DMS114 treated with DMSO at 0.1 percent for 48 hours (cell line): ENCODE measurements at regions not wholly inside any gene's neighbourhood (a gene's known extent, or its start where the extent isn't known, plus 50 kb on each side); places are given as distances from the start of the nearest gene placed in this dataset.
"Not testable (repeated sequence)": the region's sequence is repeated elsewhere in the genome, so short reads cannot be mapped to it uniquely, and the experiment has no call there.

Source experiments
- DNase-seq: peaks from one replicate; lab custom pipeline; 2025; ENCODE audit not compliant: unreplicated experiment; lab: John Stamatoyannopoulos, UW

DNA sequence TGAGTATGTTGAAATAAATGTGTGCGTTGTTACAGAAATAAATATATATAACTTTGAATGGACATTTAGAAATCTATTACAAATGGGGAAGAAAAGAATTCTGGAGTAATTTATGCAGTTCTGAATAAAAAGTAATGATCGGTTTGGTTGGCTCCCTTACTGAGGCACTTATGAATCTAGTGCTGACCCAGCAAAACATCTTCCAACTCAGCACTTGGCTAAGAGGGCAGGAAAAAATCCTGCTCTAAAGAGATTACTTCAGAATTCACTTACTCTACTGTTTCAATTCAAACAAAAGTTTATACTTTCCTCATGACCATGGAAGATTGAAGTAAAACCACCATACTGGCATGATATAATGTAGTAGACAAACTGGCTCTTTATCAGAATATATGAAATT lies 123.9 kb upstream of the RXFP1 start:
- DNase-seq, result no peak

DNA sequence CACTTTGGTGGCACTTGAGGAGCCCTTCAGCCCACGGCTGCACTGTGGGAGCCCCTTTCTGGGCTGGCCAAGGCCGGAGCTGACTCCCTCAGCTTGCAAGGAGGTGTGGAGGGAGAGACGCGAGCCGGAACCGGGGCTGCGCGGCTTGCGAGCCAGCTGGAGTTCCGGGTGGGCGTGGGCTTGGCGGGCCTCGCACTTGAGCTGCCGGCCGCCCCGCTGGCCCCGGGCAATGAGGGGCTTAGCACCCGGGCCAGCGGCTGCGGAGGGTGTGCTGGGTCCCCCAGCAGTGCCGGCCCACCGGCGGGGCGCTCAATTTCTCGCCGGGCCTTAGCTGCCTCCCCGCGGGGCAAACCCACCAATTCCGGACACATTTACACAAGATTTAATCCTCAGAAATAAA lies 113.7 kb upstream of the RXFP1 start:
- DNase-seq, result not testable (repeated sequence)

GRCh38 chr4:158410272-158410671 lies 111.4 kb upstream of the RXFP1 start:
- peak; percentile 50 for DNase-seq

DNA sequence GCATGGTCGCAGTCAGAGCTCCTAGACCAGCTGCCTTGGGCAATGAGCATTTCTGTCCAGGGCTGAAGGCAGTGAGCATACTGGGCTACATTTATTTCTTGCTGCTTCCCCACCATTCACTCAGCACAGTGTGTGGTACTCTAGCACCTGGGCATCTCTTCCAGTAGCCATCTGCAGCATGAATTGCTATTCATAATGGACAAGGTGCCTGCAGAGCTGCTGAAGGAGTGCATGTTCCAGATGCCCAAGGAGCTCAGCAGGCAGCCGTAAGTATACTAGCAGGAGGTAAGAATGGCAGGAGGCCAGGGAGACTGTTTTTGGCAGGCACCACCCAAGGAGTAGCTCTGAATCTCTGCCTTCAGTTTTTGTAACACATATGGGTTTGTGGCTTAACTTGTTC lies 110.4 kb upstream of the RXFP1 start:
- DNase-seq, result no peak

GRCh38 chr4:158418679-158419078 lies 103.0 kb upstream of the RXFP1 start:
- DNase-seq, result not testable (repeated sequence)

DNA sequence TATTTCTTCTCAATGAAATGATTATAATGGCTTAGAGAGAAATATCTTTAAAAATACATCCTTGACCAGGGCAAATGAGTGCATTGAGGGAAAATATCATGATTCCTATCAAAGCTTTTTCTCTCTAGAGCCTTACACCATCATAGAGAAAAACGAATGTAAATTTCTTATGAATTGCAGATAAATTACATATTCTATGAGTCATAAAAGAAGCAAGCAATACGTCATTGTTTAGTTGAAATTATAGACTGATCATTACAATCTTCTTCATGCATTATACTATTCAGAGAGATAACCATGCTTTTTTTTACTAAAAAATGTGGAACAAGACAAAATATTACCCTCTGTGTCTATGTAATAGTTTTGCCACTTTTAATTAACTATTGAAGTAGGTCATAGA lies 100.9 kb upstream of the RXFP1 start:
- no peak for DNase-seq

DNA sequence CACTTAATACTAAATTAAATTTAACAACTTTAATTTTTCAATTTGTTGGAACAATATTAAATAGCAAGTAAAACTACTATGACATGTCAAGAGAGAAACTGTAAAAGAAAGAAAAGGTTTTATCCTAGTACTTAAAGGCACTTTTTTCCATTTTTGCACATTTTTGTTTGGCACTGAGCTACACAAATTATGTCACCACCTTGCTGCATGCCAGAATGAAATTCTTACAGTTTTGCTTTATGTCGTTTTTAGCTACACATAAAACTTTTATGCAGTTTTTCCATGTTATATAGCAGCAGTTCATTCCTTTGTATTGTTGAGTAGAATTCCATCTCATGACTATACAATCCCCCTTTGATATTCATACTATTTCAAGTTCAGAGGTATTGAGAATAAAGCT lies 99.1 kb upstream of the RXFP1 start:
- DNase-seq, result no peak

GRCh38 chr4:158428242-158428641 lies 93.4 kb upstream of the RXFP1 start:
- DNase-seq, result no peak

GRCh38 chr4:158442736-158443135 lies 78.9 kb upstream of the RXFP1 start:
- DNase-seq, result no peak

DNA sequence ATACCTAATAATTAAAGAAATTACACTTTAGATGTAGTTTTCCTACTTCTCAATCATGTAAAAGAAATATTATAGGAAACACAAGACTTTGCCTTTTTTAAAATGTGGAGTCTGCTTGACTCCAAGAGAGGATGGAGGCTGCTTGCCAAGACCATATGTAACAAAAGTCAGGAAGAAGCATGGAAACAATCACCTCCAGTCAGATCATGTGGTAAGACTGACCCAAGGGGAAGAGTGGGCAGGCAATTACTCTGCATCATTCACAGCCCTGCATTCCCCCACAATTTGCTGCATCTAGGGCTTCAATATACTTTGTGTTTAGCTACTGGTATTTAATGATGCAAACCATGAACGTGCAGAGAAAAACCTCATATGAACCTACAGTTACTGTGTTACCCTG lies 78.0 kb upstream of the RXFP1 start:
- DNase-seq, result no peak

GRCh38 chr4:158444621-158445020 lies 77.1 kb upstream of the RXFP1 start:
- DNase-seq, result no peak

GRCh38 chr4:158446106-158446505 lies 75.6 kb upstream of the RXFP1 start:
- DNase-seq, result no peak

GRCh38 chr4:158450741-158451140 lies 70.9 kb upstream of the RXFP1 start:
- DNase-seq, result no peak

- DNase-seq, result not testable (repeated sequence)
Observed at GRCh38 chr4:158452116-158452515, 69.6 kb upstream of the RXFP1 start.

GRCh38 chr4:158458271-158458895 lies 63.3 kb upstream of the RXFP1 start:
- no peak for DNase-seq

- DNase-seq, result no peak
Observed at GRCh38 chr4:158459085-158459820, 62.4 kb upstream of the RXFP1 start.

DNA sequence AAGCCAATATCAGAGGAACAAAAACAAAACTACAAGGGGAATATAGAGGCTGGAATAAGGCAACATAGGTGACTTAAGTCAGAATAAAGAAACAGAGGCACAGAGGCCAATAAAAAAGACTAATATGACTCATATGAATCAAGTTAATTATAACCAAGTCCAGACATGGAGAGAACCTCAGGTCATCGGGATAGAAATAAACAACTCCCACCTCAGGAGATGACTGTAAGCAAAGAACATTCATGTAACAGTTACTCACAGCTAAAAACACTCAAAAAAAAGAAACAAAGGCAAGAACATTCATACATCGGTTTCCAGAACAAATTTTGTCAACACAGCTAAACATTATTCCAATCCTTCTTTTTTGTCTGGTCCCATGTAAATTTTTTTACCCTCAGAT lies 60.3 kb upstream of the RXFP1 start:
- DNase-seq, result no peak

DNA sequence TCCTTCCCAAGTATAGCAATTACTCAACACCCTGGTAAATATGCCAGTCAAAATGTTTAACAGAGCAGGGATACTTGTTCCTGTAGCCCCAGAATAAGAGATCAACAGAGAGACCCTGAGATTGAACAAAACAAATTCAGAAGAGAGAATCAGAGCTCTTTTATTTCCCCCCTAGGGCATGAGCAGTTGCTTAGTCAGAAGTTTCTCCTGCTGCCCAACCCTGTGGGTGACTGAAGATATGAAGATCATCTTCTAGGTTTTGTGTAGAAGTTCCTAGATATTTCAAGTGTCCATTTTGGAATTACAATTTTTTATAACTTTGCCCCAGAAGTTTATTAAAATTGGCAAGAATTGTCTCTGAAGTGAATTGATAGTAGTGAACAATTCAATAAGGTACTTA lies 59.1 kb upstream of the RXFP1 start:
- DNase-seq, result no peak
